Panc1 (cell line): ENCODE measurements at regions not wholly inside any gene's neighbourhood (a gene's known extent, or its start where the extent isn't known, plus 50 kb on each side); places are given as distances from the start of the nearest gene placed in this dataset.

Experiments
- ATAC-seq: fragments of 200-7000 bp; cut with Tn5 transposase; 2 replicates; pipeline ENCODE4 v1.9.1; 2020; ENCODE audit warnings: mild to moderate bottlenecking, moderate library complexity
- BruUV-seq: library from RNA; stranded (reverse); fragments of 400-500 nt; replicated peaks from 2 replicates; lab custom pipeline; 2021; lab: Mats Ljungman, UMichigan
- CTCF ChIA-PET: fragments of 300-600 bp; sonication (Branson Sonifier 250); formaldehyde crosslinking; loops from one replicate; lab custom pipeline; 2022; ENCODE audit warnings: antibody characterized with exemption; lab: Charles Lee
- POLR2A ChIA-PET: fragments of 300-600 bp; sonication (Branson Sonifier 250); formaldehyde crosslinking; loops from one replicate; lab custom pipeline; 2022; ENCODE audit warnings: antibody characterized with exemption; lab: Charles Lee
- DNase-seq: peaks from one replicate; pipeline ENCODE4 v3.0.0-alpha.2; 2010; ENCODE audit warnings: low read depth, low spot score
- H3K27ac ChIP-seq: 2 replicates; pipeline ENCODE4 v1.5.1; 2011; ENCODE audit warnings: mild to moderate bottlenecking, low read length, inconsistent platforms
- H3K27me3 ChIP-seq: fragments of 200-500 bp; sonication (Bioruptor generic); 2 replicates; pipeline ENCODE4 v1.6.0; 2014; ENCODE audit warnings: low read length, inconsistent platforms; ENCODE audit not compliant: control insufficient read depth, insufficient read depth
- H3K36me3 ChIP-seq: fragments of 200-500 bp; sonication (Bioruptor generic); 2 replicates; pipeline ENCODE4 v1.5.1; 2014; ENCODE audit warnings: inconsistent platforms, mild to moderate bottlenecking, low read length, moderate library complexity; ENCODE audit not compliant: control insufficient read depth, insufficient read depth
- H3K4me1 ChIP-seq: 2 replicates; pipeline ENCODE4 v1.5.1; 2011; ENCODE audit warnings: inconsistent platforms, mild to moderate bottlenecking, low read length, moderate library complexity; ENCODE audit not compliant: control insufficient read depth, insufficient read depth
- H3K4me3 ChIP-seq, 2 experiments: 2 replicates each; pipeline ENCODE4 v1.5.1; 2011 to 2012; ENCODE audit warnings: low read depth in 2 of 2, low read length in 2 of 2, mild to moderate bottlenecking in 2 of 2, inconsistent platforms in 1 of 2, moderate library complexity in 1 of 2
- H3K9me3 ChIP-seq: fragments of 200-500 bp; sonication (Bioruptor generic); 2 replicates; pipeline ENCODE4 v1.5.1; 2014; ENCODE audit warnings: low read depth, mild to moderate bottlenecking, inconsistent platforms, low read length, moderate library complexity; ENCODE audit not compliant: control insufficient read depth, insufficient read depth
- CTCF ChIP-seq: fragments of 450-650 bp; IDR thresholded peaks from 2 replicates; pipeline ENCODE4 v1.5.1; 2017; ENCODE audit warnings: mild to moderate bottlenecking
- POLR2AphosphoS5 ChIP-seq: IDR thresholded peaks from 2 replicates; pipeline ENCODE4 v1.6.1; 2012; ENCODE audit warnings: mild to moderate bottlenecking, low read depth, low read length, moderate library complexity
- REST ChIP-seq, 2 experiments: IDR thresholded peaks; 2 replicates each; pipeline ENCODE4 v1.6.1; 2011 to 2012; ENCODE audit warnings: low read depth in 2 of 2, control low read depth in 1 of 2, low read length in 1 of 2, mild to moderate bottlenecking in 1 of 2, moderate library complexity in 1 of 2; ENCODE audit not compliant: insufficient read depth in 1 of 2
- SIN3A ChIP-seq: IDR thresholded peaks from 2 replicates; pipeline ENCODE4 v1.6.1; 2012; ENCODE audit warnings: low read depth, mild to moderate bottlenecking, low read length, moderate library complexity, borderline replicate concordance; ENCODE audit not compliant: insufficient read depth
- TCF7L2 ChIP-seq: IDR thresholded peaks from 2 replicates; pipeline ENCODE4 v1.6.1; 2011; ENCODE audit warnings: mild to moderate bottlenecking, low read depth, low read length, inconsistent platforms
- in situ Hi-C: cut with HindIII; loops from 2 replicates; pipeline ENCODE4 v1.10.0; 2016; ENCODE audit warnings: low sequenced_read_pairs, low pct_unique_long_range_greater_than_20kb
- intact Hi-C: fragments of 100-400 bp; cut with micrococcal nuclease; formaldehyde crosslinking; loops from one replicate; pipeline ENCODE4 v1.10.0; 2022; ENCODE audit not compliant: unreplicated experiment

GRCh38 chr12:125473501-125473900, 408.3 kb downstream of the AACS start:
- in situ Hi-C loops (no loop called here), intact Hi-C loops (no loop called here)
- POLR2A ChIA-PET = no interaction called here
- Histone ChIP-seq H3K9me3 (no peaks in the 10 kb centered on the region), H3K27me3 (peaks cover 9% of the 10 kb centered on the region), H3K27ac (no peak overlapping the region), H3K36me3 (no peaks in the 10 kb centered on the region), H3K4me3 (no peak overlapping the region), H3K4me1 (no peaks in the 10 kb centered on the region)
- BruUV-seq = no TSS peak
- no peak for ATAC-seq
- TF ChIP-seq REST (IDR thresholded peaks at IDR 0.05; ENCODE audit: insufficient read depth in 1 of 2, low read depth in 2 of 2, low read length in 1 of 2) = no peak
- no peak for TF ChIP-seq CTCF
- no peak for TF ChIP-seq TCF7L2
- no peak for TF ChIP-seq POLR2AphosphoS5
- no peak for TF ChIP-seq SIN3A
- DNase-seq = no peak
- CTCF ChIA-PET = no interaction called here

- in situ Hi-C loops = no loop called here
- no TSS peak for BruUV-seq
- CTCF ChIA-PET = no interaction called here
Observed at GRCh38 chr12:125487336-125487735, 422.1 kb downstream of the AACS start.

More at GRCh38 chr12:125487336-125487735, 422.1 kb downstream of the AACS start:
- no peaks in the 10 kb centered on the region for H3K4me1 ChIP-seq
- no peaks in the 10 kb centered on the region for H3K27me3 ChIP-seq
- ATAC-seq (no peak), DNase-seq (no peak)
- no peak overlapping the region for H3K27ac ChIP-seq
- H3K4me3 ChIP-seq = no peak overlapping the region
- POLR2A ChIA-PET = no interaction called here
- TF ChIP-seq POLR2AphosphoS5 (no peak), CTCF (no peak), REST (IDR thresholded peaks at IDR 0.05; ENCODE audit: insufficient read depth in 1 of 2, low read depth in 2 of 2, low read length in 1 of 2) (no peak), TCF7L2 (no peak), SIN3A (no peak)
- H3K9me3 ChIP-seq = no peaks in the 10 kb centered on the region
- no peaks in the 10 kb centered on the region for H3K36me3 ChIP-seq
- intact Hi-C loops = no loop called here
